ENCODE measurements at regions not wholly inside any gene's neighbourhood (a gene's known extent, or its start where the extent isn't known, plus 50 kb on each side); places are given as distances from the start of the nearest gene placed in this dataset.

GRCh38 chr22:48695251-48695650 lies 1132.4 kb downstream of the BRD1 start:
- no peak overlapping the region for H3K27ac ChIP-seq (ENCODE audit: low read depth, low read length)
- H3K4me3 ChIP-seq (ENCODE audit: low read depth in 1 of 2, low read length in 2 of 2): no peak overlapping the region
- H3K9me3 ChIP-seq (ENCODE audit: low read length): no peaks in the 10 kb centered on the region
- no peaks in the 10 kb centered on the region for H3K27me3 ChIP-seq (ENCODE audit: control insufficient read depth in 1 of 2, insufficient read depth in 2 of 2, low read length in 2 of 2)
- H3K4me1 ChIP-seq (ENCODE audit: insufficient read depth, low read length): no peaks in the 10 kb centered on the region
- no peak overlapping the region for H3K9ac ChIP-seq (ENCODE audit: low read length)
- no peaks in the 10 kb centered on the region for H3K36me3 ChIP-seq (ENCODE audit: insufficient read depth, low read length)

DNA sequence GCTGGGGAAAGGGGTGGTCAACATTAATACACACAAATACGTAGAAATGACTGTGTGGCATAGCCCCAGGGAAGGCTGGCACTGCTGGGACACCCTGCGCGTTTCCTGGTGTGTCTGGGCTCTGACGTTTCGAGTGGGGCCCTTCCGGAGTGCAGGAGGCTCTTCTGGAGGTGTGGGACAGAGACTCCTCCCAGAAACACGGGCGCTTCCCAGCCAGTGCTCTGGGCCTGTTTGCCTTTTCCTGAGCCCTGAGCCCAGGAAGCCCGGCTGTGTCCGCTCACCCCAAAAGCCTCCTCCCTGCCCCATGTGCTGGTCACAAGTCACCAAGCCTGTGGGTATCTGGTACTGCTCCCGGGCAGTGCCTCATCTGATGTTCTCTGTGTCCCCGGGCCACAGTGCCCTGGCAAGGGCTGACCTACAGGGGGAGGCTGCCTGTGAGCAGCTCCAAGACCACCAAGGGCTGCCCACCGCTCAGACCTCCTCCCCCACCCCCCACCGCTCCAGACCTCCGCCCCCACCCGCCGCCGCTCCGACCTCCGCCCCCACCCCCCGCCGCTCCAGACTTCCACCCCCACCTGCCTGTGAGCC lies 1133.3 kb downstream of the BRD1 start:
- no peak overlapping the region for H3K27ac ChIP-seq (ENCODE audit: low read depth, low read length)
- no peaks in the 10 kb centered on the region for H3K36me3 ChIP-seq (ENCODE audit: insufficient read depth, low read length)
- no peaks in the 10 kb centered on the region for H3K4me1 ChIP-seq (ENCODE audit: insufficient read depth, low read length)

DNA sequence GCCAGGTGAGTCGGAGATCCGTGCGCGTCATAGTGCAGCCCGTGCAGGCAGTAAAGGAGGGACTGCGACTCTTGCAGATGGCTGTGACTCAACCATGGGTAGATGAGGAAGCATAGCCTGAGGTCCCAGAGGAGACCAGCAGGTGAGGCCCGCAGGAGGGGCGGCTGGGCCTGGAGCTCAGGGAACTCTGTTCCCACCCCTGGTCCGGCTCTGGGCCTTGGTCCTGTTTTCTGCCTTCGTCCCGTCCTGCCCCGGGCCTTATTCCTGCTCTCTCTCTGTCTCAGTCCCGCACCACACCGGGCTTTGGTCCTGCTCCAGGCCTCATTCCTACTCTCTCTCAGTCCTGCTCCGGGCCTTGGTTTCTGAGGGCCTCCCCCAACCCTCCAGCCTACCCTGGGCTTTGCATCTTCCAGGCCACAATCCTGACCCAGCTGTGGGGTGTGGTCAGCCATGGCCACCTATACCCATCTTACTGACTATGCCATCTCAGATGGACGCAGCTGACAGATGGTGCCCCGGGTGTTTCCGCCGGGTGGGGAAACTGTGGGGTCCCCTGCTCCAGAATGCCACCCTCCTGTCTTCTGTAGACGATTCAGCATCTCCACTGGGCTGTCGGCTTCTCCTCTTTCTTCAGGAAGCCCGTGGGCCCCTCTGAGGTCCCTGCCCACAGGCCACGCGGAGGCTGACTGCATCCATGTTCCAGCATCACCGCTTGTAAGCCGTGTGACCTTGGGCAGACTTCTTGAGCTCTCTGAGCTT lies 1134.1 kb downstream of the BRD1 start:
- H3K4me3 ChIP-seq (ENCODE audit: low read depth in 1 of 2, low read length in 2 of 2): no peak overlapping the region
- H3K9ac ChIP-seq (ENCODE audit: low read length): no peak overlapping the region

More for the DNA sequence above, 1133.3 kb downstream of the BRD1 start:
- H3K4me3 ChIP-seq (ENCODE audit: low read depth in 1 of 2, low read length in 2 of 2): no peak overlapping the region
- no peaks in the 10 kb centered on the region for H3K27me3 ChIP-seq (ENCODE audit: control insufficient read depth in 1 of 2, insufficient read depth in 2 of 2, low read length in 2 of 2)
- H3K9me3 ChIP-seq (ENCODE audit: low read length): no peaks in the 10 kb centered on the region
- H3K9ac ChIP-seq (ENCODE audit: low read length): no peak overlapping the region

DNA sequence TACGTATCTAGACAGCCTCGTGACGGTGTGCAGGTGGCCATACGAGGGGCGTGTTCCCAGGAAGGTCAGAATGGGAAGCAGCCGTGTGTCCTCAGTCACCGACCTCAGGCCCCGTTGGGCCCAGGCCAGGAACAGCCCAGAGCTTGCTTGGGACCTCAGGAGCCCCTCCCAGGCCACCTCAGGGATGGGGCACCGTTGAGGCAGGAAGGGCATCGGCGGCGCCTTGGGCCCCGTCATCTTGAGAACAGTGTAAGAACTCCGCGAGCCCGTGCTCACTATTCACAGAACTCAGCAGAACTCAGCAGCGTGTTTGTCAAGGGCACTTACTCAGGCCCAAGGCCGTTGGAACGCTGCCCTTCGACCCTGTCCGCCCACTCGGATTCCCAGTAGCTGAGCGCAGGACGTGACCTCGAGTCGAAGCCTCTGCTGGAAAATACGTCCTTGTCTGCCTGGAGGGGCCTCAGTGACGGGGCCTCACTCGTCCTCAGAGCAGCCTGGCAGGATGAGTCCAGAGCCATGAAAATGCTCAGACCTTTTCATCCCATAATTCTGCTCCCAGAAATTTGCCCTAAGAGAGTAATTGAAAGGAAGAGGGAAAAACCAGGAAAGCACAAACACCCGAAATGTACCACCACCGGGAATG lies 1134.8 kb downstream of the BRD1 start:
- Histone ChIP-seq H3K27me3 (ENCODE audit: control insufficient read depth in 1 of 2, insufficient read depth in 2 of 2, low read length in 2 of 2) (no peaks in the 10 kb centered on the region), H3K27ac (ENCODE audit: low read depth, low read length) (no peak overlapping the region), H3K9ac (ENCODE audit: low read length) (no peak overlapping the region), H3K4me3 (ENCODE audit: low read depth in 1 of 2, low read length in 2 of 2) (no peak overlapping the region), H3K9me3 (ENCODE audit: low read length) (no peaks in the 10 kb centered on the region), H3K36me3 (ENCODE audit: insufficient read depth, low read length) (no peaks in the 10 kb centered on the region), H3K4me1 (ENCODE audit: insufficient read depth, low read length) (no peaks in the 10 kb centered on the region)

More for the DNA sequence above, 1134.1 kb downstream of the BRD1 start:
- Histone ChIP-seq H3K4me1 (ENCODE audit: insufficient read depth, low read length) (no peaks in the 10 kb centered on the region), H3K27me3 (ENCODE audit: control insufficient read depth in 1 of 2, insufficient read depth in 2 of 2, low read length in 2 of 2) (no peaks in the 10 kb centered on the region), H3K27ac (ENCODE audit: low read depth, low read length) (no peak overlapping the region), H3K36me3 (ENCODE audit: insufficient read depth, low read length) (no peaks in the 10 kb centered on the region), H3K9me3 (ENCODE audit: low read length) (no peaks in the 10 kb centered on the region)

DNA sequence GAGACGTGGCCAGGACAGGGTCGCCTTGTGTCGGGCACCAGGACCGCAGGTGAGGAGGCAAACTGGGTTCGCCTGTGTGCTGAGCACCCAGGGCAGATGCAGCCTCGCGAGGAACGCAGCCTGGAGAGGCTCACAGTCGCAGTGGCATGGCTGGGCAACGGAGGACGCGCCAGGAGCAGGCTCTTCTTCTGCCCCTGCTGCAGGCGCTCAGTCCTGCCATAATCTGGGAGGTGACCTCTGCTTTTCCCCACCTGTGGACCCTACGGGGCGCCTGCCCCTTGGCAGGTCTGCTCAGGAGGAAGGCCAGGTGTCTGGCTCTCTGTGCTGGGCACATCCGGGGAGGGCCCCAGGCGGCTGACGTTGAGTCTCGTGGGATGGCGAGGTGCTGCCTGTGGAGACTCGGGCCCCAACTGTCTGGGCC lies 1136.2 kb downstream of the BRD1 start:
- H3K4me1 ChIP-seq (ENCODE audit: insufficient read depth, low read length): no peaks in the 10 kb centered on the region
- no peaks in the 10 kb centered on the region for H3K27me3 ChIP-seq (ENCODE audit: control insufficient read depth in 1 of 2, insufficient read depth in 2 of 2, low read length in 2 of 2)
- H3K9ac ChIP-seq (ENCODE audit: low read length): no peak overlapping the region
- H3K9me3 ChIP-seq (ENCODE audit: low read length): no peaks in the 10 kb centered on the region
- H3K4me3 ChIP-seq (ENCODE audit: low read depth in 1 of 2, low read length in 2 of 2): no peak overlapping the region
- H3K36me3 ChIP-seq (ENCODE audit: insufficient read depth, low read length): no peaks in the 10 kb centered on the region
- H3K27ac ChIP-seq (ENCODE audit: low read depth, low read length): no peak overlapping the region

GRCh38 chr22:48690583-48691317 lies 1136.9 kb downstream of the BRD1 start:
- Histone ChIP-seq H3K27ac (ENCODE audit: low read depth, low read length) (no peak overlapping the region), H3K27me3 (ENCODE audit: control insufficient read depth in 1 of 2, insufficient read depth in 2 of 2, low read length in 2 of 2) (no peaks in the 10 kb centered on the region), H3K9ac (ENCODE audit: low read length) (no peak overlapping the region), H3K4me3 (ENCODE audit: low read depth in 1 of 2, low read length in 2 of 2) (no peak overlapping the region), H3K4me1 (ENCODE audit: insufficient read depth, low read length) (no peaks in the 10 kb centered on the region), H3K9me3 (ENCODE audit: low read length) (no peaks in the 10 kb centered on the region), H3K36me3 (ENCODE audit: insufficient read depth, low read length) (no peaks in the 10 kb centered on the region)

GRCh38 chr22:48689206-48689605 lies 1138.5 kb downstream of the BRD1 start:
- Histone ChIP-seq H3K36me3 (ENCODE audit: insufficient read depth, low read length) (no peaks in the 10 kb centered on the region), H3K27ac (ENCODE audit: low read depth, low read length) (no peak overlapping the region), H3K9me3 (ENCODE audit: low read length) (no peaks in the 10 kb centered on the region), H3K27me3 (ENCODE audit: control insufficient read depth in 1 of 2, insufficient read depth in 2 of 2, low read length in 2 of 2) (no peaks in the 10 kb centered on the region), H3K4me3 (ENCODE audit: low read depth in 1 of 2, low read length in 2 of 2) (no peak overlapping the region), H3K9ac (ENCODE audit: low read length) (no peak overlapping the region), H3K4me1 (ENCODE audit: insufficient read depth, low read length) (no peaks in the 10 kb centered on the region)

GRCh38 chr22:48688366-48688765 lies 1139.3 kb downstream of the BRD1 start:
- H3K9me3 ChIP-seq (ENCODE audit: low read length): no peaks in the 10 kb centered on the region
- no peaks in the 10 kb centered on the region for H3K36me3 ChIP-seq (ENCODE audit: insufficient read depth, low read length)
- no peak overlapping the region for H3K4me3 ChIP-seq (ENCODE audit: low read depth in 1 of 2, low read length in 2 of 2)
- no peak overlapping the region for H3K9ac ChIP-seq (ENCODE audit: low read length)
- no peaks in the 10 kb centered on the region for H3K4me1 ChIP-seq (ENCODE audit: insufficient read depth, low read length)
- H3K27me3 ChIP-seq (ENCODE audit: control insufficient read depth in 1 of 2, insufficient read depth in 2 of 2, low read length in 2 of 2): no peaks in the 10 kb centered on the region
- no peak overlapping the region for H3K27ac ChIP-seq (ENCODE audit: low read depth, low read length)

DNA sequence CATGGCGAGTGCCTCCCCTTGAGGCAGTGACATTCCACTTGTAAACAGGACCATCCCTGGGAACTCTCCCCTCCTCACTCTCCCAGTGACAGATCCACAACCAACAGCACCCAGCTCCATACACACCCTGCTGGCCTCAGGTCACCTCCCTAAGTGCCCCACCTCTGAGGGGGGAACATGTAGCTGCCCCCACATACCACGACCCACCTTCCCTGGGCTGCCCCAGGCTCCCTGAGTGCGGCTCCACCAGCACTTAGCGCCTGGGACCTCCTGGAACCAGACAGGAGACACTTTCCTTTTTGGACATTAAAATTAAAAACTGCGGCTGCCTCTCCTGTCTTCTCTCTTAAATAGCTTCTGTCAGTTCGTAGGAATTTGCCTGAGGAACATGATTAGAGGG lies 1140.1 kb downstream of the BRD1 start:
- Histone ChIP-seq H3K4me3 (ENCODE audit: low read depth in 1 of 2, low read length in 2 of 2) (no peak overlapping the region), H3K9ac (ENCODE audit: low read length) (no peak overlapping the region), H3K9me3 (ENCODE audit: low read length) (no peaks in the 10 kb centered on the region), H3K27me3 (ENCODE audit: control insufficient read depth in 1 of 2, insufficient read depth in 2 of 2, low read length in 2 of 2) (no peaks in the 10 kb centered on the region), H3K27ac (ENCODE audit: low read depth, low read length) (no peak overlapping the region), H3K36me3 (ENCODE audit: insufficient read depth, low read length) (no peaks in the 10 kb centered on the region), H3K4me1 (ENCODE audit: insufficient read depth, low read length) (no peaks in the 10 kb centered on the region)

DNA sequence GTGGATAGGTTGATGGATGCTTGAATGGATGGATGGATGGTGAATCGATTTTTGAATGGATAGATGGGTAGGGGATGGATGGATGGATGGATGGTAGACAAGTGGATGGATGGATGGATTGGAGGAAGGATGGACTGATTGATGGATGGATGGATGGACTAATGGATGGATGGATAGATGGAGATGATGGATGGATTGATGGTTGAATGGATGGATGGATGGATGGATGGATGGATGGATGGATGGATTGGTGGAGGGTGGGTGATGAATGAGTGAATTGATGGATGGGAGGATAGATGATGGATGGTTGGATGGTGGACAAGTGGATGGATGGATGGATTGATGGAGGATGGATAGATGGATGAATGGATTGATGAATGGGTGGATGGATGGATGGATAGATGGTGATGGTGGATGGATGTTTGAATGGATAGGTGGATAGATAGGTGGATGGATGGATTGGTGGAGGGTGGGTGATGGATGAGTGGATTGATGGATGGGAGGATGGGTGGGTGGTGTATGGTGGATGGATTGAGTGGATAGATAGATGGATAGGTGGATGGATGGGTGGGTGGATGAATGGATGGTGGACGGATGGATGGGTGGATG lies 1140.9 kb downstream of the BRD1 start:
- H3K4me3 ChIP-seq (ENCODE audit: low read depth in 1 of 2, low read length in 2 of 2): no peak overlapping the region
- H3K9ac ChIP-seq (ENCODE audit: low read length): no peak overlapping the region
- no peaks in the 10 kb centered on the region for H3K27me3 ChIP-seq (ENCODE audit: control insufficient read depth in 1 of 2, insufficient read depth in 2 of 2, low read length in 2 of 2)
- no peaks in the 10 kb centered on the region for H3K4me1 ChIP-seq (ENCODE audit: insufficient read depth, low read length)
- no peaks in the 10 kb centered on the region for H3K36me3 ChIP-seq (ENCODE audit: insufficient read depth, low read length)
- H3K27ac ChIP-seq (ENCODE audit: low read depth, low read length): no peak overlapping the region
- H3K9me3 ChIP-seq (ENCODE audit: low read length): no peaks in the 10 kb centered on the region

DNA sequence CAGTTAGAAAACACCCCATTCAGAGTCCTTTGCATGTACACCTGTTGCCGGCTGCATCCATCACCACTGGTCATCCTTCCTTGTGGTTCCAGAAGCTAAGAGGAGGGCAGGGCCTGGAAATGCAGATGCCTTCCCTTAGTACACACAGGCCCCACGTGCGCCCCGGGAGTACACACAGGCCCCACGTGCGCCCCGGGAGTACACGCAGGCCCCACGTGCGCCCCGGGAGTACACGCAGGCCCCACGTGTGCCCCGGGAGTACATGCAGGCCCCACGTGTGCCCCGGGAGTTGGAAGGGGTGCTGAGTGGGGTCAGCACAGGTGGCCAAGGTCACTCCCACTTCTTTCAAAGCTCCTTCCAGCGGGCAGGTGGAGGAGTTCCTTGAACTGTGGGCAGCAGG lies 1141.9 kb downstream of the BRD1 start:
- Histone ChIP-seq H3K4me1 (ENCODE audit: insufficient read depth, low read length) (no peaks in the 10 kb centered on the region), H3K36me3 (ENCODE audit: insufficient read depth, low read length) (no peaks in the 10 kb centered on the region), H3K27me3 (ENCODE audit: control insufficient read depth in 1 of 2, insufficient read depth in 2 of 2, low read length in 2 of 2) (no peaks in the 10 kb centered on the region), H3K9me3 (ENCODE audit: low read length) (no peaks in the 10 kb centered on the region), H3K4me3 (ENCODE audit: low read depth in 1 of 2, low read length in 2 of 2) (no peak overlapping the region), H3K9ac (ENCODE audit: low read length) (no peak overlapping the region), H3K27ac (ENCODE audit: low read depth, low read length) (no peak overlapping the region)
